K562 (cell line): ENCODE measurements at regions not wholly inside any gene's neighbourhood (a gene's known extent, or its start where the extent isn't known, plus 50 kb on each side); places are given as distances from the start of the nearest gene placed in this dataset.

Experiments used
- ASH1L ChIP-seq: fragments of 450-650 bp; IDR thresholded peaks from 2 replicates; pipeline ENCODE4 v1.6.1; 2018; ENCODE audit warnings: borderline replicate concordance, mild to moderate bottlenecking, low read depth; ENCODE audit not compliant: partially characterized antibody
- ATF1 ChIP-seq, 2 experiments: fragments of 450-650 bp in 1 of 2; IDR thresholded peaks; 2 replicates each; pipeline ENCODE4 v1.6.1; 2016; ENCODE audit warnings: missing compliant biosample characterization in 1 of 2, missing genetic modification characterization in 1 of 2
- ATF7 ChIP-seq: fragments of 450-650 bp; IDR thresholded peaks from 2 replicates; pipeline ENCODE4 v1.7.1; 2014; ENCODE audit warnings: mild to moderate bottlenecking, moderate library complexity
- CBX5 ChIP-seq: IDR thresholded peaks from 2 replicates; pipeline ENCODE4 v1.6.1; 2014; ENCODE audit warnings: low read depth, borderline replicate concordance
- FOS ChIP-seq: IDR thresholded peaks from 3 replicates; pipeline ENCODE4 v1.6.1; 2011; ENCODE audit not compliant: insufficient read length; ENCODE audit errors: extremely low read depth
- HLTF ChIP-seq: fragments of 450-650 bp; IDR thresholded peaks from 2 replicates; pipeline ENCODE4 v1.6.1; 2016
- MCM2 ChIP-seq: fragments of 450-650 bp; IDR thresholded peaks from 2 replicates; pipeline ENCODE4 v1.6.1; 2017; ENCODE audit warnings: low read depth, mild to moderate bottlenecking
- NFYB ChIP-seq: IDR thresholded peaks from 2 replicates; pipeline ENCODE4 v1.6.1; 2011; ENCODE audit warnings: mild to moderate bottlenecking, moderate library complexity; ENCODE audit not compliant: insufficient read length; ENCODE audit errors: extremely low read depth
- PTBP1 ChIP-seq: fragments of 200-400 bp; formaldehyde crosslinking; IDR thresholded peaks from 2 replicates; pipeline ENCODE4 v1.6.1; 2017; ENCODE audit warnings: low read depth, low read length
- TRIM25 ChIP-seq: fragments of 450-650 bp; IDR thresholded peaks from 2 replicates; pipeline ENCODE4 v1.7.0; 2016; ENCODE audit warnings: borderline replicate concordance
- ZBTB43 ChIP-seq: sonication (generic); formaldehyde crosslinking; IDR thresholded peaks from 2 replicates; pipeline ENCODE4 v1.8.0; 2023; ENCODE audit warnings: mild to moderate bottlenecking, missing genetic modification reagents
- ZFX ChIP-seq: sonication (generic); formaldehyde crosslinking; IDR thresholded peaks from 2 replicates; pipeline ENCODE4 v1.8.0; 2022; ENCODE audit warnings: mild to moderate bottlenecking, missing genetic modification reagents, moderate library complexity
- TF ChIP-seq, protein P1 (sequence below): fragments of 250-450 bp; sonication (Bioruptor Pico); IDR thresholded peaks from 2 replicates; pipeline ENCODE4 v1.4.0; 2020

- TF ChIP-seq NFYB (peak; percentile 65), FOS (peak; percentile 77), ASH1L (peak; percentile 57), CBX5 (peak; percentile 27; the same call in 1 of the 2 replicates), ATF7 (peak; percentile 38; the same call in 1 of the 2 replicates), ZFX (CRISPR knock-in tag) (peak; percentile 35), HLTF (no peak), PTBP1 (no peak), ZBTB43 (CRISPR knock-in tag) (no peak), TRIM25 (no peak), MCM2 (no peak), ATF1 (CRISPR knock-in tag; IDR thresholded peaks at IDR 0.05) (no peak), ATF1 (tag; IDR thresholded peaks at IDR 0.05) (peak; percentile 39; the same call in 1 of the 2 replicates)
- TF ChIP-seq, protein P1, sequence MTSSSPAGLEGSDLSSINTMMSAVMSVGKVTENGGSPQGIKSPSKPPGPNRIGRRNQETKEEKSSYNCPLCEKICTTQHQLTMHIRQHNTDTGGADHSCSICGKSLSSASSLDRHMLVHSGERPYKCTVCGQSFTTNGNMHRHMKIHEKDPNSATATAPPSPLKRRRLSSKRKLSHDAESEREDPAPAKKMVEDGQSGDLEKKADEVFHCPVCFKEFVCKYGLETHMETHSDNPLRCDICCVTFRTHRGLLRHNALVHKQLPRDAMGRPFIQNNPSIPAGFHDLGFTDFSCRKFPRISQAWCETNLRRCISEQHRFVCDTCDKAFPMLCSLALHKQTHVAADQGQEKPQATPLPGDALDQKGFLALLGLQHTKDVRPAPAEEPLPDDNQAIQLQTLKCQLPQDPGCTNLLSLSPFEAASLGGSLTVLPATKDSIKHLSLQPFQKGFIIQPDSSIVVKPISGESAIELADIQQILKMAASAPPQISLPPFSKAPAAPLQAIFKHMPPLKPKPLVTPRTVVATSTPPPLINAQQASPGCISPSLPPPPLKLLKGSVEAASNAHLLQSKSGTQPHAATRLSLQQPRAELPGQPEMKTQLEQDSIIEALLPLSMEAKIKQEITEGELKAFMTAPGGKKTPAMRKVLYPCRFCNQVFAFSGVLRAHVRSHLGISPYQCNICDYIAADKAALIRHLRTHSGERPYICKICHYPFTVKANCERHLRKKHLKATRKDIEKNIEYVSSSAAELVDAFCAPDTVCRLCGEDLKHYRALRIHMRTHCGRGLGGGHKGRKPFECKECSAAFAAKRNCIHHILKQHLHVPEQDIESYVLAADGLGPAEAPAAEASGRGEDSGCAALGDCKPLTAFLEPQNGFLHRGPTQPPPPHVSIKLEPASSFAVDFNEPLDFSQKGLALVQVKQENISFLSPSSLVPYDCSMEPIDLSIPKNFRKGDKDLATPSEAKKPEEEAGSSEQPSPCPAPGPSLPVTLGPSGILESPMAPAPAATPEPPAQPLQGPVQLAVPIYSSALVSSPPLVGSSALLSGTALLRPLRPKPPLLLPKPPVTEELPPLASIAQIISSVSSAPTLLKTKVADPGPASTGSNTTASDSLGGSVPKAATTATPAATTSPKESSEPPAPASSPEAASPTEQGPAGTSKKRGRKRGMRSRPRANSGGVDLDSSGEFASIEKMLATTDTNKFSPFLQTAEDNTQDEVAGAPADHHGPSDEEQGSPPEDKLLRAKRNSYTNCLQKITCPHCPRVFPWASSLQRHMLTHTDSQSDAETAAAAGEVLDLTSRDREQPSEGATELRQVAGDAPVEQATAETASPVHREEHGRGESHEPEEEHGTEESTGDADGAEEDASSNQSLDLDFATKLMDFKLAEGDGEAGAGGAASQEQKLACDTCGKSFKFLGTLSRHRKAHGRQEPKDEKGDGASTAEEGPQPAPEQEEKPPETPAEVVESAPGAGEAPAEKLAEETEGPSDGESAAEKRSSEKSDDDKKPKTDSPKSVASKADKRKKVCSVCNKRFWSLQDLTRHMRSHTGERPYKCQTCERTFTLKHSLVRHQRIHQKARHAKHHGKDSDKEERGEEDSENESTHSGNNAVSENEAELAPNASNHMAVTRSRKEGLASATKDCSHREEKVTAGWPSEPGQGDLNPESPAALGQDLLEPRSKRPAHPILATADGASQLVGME (CRISPR knock-in tag), result no peak
Measured at GRCh38 chr1:24254783-24255182, 64.4 kb upstream of the GRHL3 start (continued).
